Stimulated activated CD4-positive, alpha-beta T cell treated with anti-CD3 and anti-CD28 coated beads, Interleukin-1b, Interleukin-23, amount 100 ng/mL, for 48 hours (primary cell): ENCODE measurements at regions not wholly inside any gene's neighbourhood (a gene's known extent, or its start where the extent isn't known, plus 50 kb on each side); places are given as distances from the start of the nearest gene placed in this dataset.

Experiments used
- DNase-seq: peaks from one replicate; pipeline ENCODE4 v3.0.0-alpha.2; 2020

- DNase-seq = no peak
Observed at GRCh38 chr10:14468023-14468441, 137.3 kb upstream of the FRMD4A start.

GRCh38 chr10:14466257-14466656 lies 135.5 kb upstream of the FRMD4A start:
- DNase-seq = no peak

- no peak for DNase-seq
Observed at GRCh38 chr10:14460447-14460846, 129.7 kb upstream of the FRMD4A start.

- no peak for DNase-seq
Observed at GRCh38 chr10:14459665-14460064, 128.9 kb upstream of the FRMD4A start.

- no peak for DNase-seq
Observed at GRCh38 chr10:14456870-14457266, 126.1 kb upstream of the FRMD4A start.

- DNase-seq = no peak
Observed at GRCh38 chr10:14456218-14456869, 125.6 kb upstream of the FRMD4A start.

GRCh38 chr10:14454629-14455028 lies 123.9 kb upstream of the FRMD4A start:
- no peak for DNase-seq

- no peak for DNase-seq
Observed at GRCh38 chr10:14454206-14454605, 123.5 kb upstream of the FRMD4A start.

- DNase-seq = no peak
Observed at GRCh38 chr10:14453593-14453992, 122.9 kb upstream of the FRMD4A start.

- no peak for DNase-seq
Observed at GRCh38 chr10:14451341-14451740, 120.6 kb upstream of the FRMD4A start.

- DNase-seq = no peak
Observed at GRCh38 chr10:14450041-14450491, 119.3 kb upstream of the FRMD4A start.

GRCh38 chr10:14449293-14449815 lies 118.6 kb upstream of the FRMD4A start:
- no peak for DNase-seq

GRCh38 chr10:14448197-14448990 lies 117.7 kb upstream of the FRMD4A start:
- no peak for DNase-seq

- DNase-seq = no peak
Observed at GRCh38 chr10:14447094-14447839, 116.5 kb upstream of the FRMD4A start.

GRCh38 chr10:14439451-14440259 lies 108.9 kb upstream of the FRMD4A start:
- DNase-seq = no peak

GRCh38 chr10:14438576-14438975 lies 107.9 kb upstream of the FRMD4A start:
- no peak for DNase-seq

GRCh38 chr10:14438057-14438456 lies 107.3 kb upstream of the FRMD4A start:
- no peak for DNase-seq

GRCh38 chr10:14435976-14436632 lies 105.4 kb upstream of the FRMD4A start:
- DNase-seq = no peak

GRCh38 chr10:14433147-14433546 lies 102.4 kb upstream of the FRMD4A start:
- no peak for DNase-seq

- no peak for DNase-seq
Observed at GRCh38 chr10:14431868-14432267, 101.1 kb upstream of the FRMD4A start.

- no peak for DNase-seq
Observed at GRCh38 chr10:14429043-14429700, 98.4 kb upstream of the FRMD4A start.
